ENCODE measurements at regions not wholly inside any gene's neighbourhood (a gene's known extent, or its start where the extent isn't known, plus 50 kb on each side); places are given as distances from the start of the nearest gene placed in this dataset.

- intact Hi-C loops (cut with micrococcal nuclease) (loop anchor here (1.0 to 5.0 kb wide), 4 partner anchors 100 to 872 kb away; no protein-coding TSS in a partner anchor), dilution Hi-C loops (cut with MboI; ENCODE audit: extremely low pct_ligation_motif_present, low sequenced_read_pairs) (no loop called here)
- Histone ChIP-seq H3K36me3 (ENCODE audit: control insufficient read depth in 2 of 2, extremely low read depth in 1 of 2, insufficient read depth in 2 of 2, low read length in 2 of 2) (no peaks in the 10 kb centered on the region), H3K9me1 (replicated peaks; ENCODE audit: control insufficient read depth, extremely low read depth, insufficient read depth, low read length) (no peaks in the 10 kb centered on the region), H3K9me3 (replicated peaks; ENCODE audit: control insufficient read depth, insufficient read depth, low read length) (no peaks in the 10 kb centered on the region), H4K20me1 (replicated peaks; ENCODE audit: control insufficient read depth, extremely low read depth, insufficient read depth, low read length) (no peaks in the 10 kb centered on the region), H3K27ac (ENCODE audit: insufficient read depth, low read depth, low read length) (no peak overlapping the region), H3K4me3 (replicated peaks in 1 of 3; ENCODE audit: insufficient read depth in 1 of 3, low read depth in 1 of 3, low read length in 3 of 3) (no peak overlapping the region), H3K4me1 (ENCODE audit: control insufficient read depth, extremely low read depth, insufficient read depth, low read length) (no peaks in the 10 kb centered on the region), H3K9ac (replicated peaks; ENCODE audit: extremely low read depth, insufficient read depth, low read length) (no peak overlapping the region), H3K27me3 (ENCODE audit: control insufficient read depth in 2 of 2, insufficient read depth in 2 of 2, low read length in 2 of 2) (peaks cover 1% of the 10 kb centered on the region in 2 experiments), H3K4me2 (ENCODE audit: insufficient read depth, low read length) (no peak overlapping the region), H2AFZ (ENCODE audit: low read depth, low read length) (peak overlapping the region; percentile 52), H3K79me2 (ENCODE audit: control insufficient read depth, insufficient read depth, low read length) (no peaks in the 10 kb centered on the region)
- TF ChIP-seq CTCF (IDR thresholded peaks at IDR 0.05; ENCODE audit: extremely low read depth in 1 of 2, insufficient read depth in 1 of 2, low read depth in 1 of 2, low read length in 2 of 2) (peak; percentile 69 to 76), POLR2A (IDR thresholded peaks at IDR 0.05; ENCODE audit: low read depth, low read length) (no peak)
- CTCF ChIA-PET = interaction anchor here (0.8 to 1.1 kb wide), 3 partner anchors 30 to 872 kb away, joined by 3 to 4 read pairs (median 3); no protein-coding TSS in a partner anchor
- BruUV-seq (replicated peaks) = no TSS peak
- peak; percentile 97 for FAIRE-seq
- peak; percentile 65 for DNase-seq (ENCODE audit: low read depth, low spot score)
- POLR2A ChIA-PET = no interaction called here
Measured at GRCh38 chr10:28432210-28432676, 100.7 kb upstream of the WAC start.

GRCh38 chr10:28434063-28434462 is 98.9 kb upstream of the WAC start:
- POLR2A ChIA-PET = no interaction called here
- Histone ChIP-seq H3K4me2 (ENCODE audit: insufficient read depth, low read length) (no peak overlapping the region), H2AFZ (ENCODE audit: low read depth, low read length) (no peak overlapping the region), H3K4me1 (ENCODE audit: control insufficient read depth, extremely low read depth, insufficient read depth, low read length) (no peaks in the 10 kb centered on the region), H3K27ac (ENCODE audit: insufficient read depth, low read depth, low read length) (no peak overlapping the region), H3K4me3 (replicated peaks in 1 of 3; ENCODE audit: insufficient read depth in 1 of 3, low read depth in 1 of 3, low read length in 3 of 3) (no peak overlapping the region), H3K79me2 (ENCODE audit: control insufficient read depth, insufficient read depth, low read length) (no peaks in the 10 kb centered on the region), H3K9me1 (replicated peaks; ENCODE audit: control insufficient read depth, extremely low read depth, insufficient read depth, low read length) (no peaks in the 10 kb centered on the region), H3K9ac (replicated peaks; ENCODE audit: extremely low read depth, insufficient read depth, low read length) (no peak overlapping the region), H3K9me3 (replicated peaks; ENCODE audit: control insufficient read depth, insufficient read depth, low read length) (no peaks in the 10 kb centered on the region), H3K27me3 (ENCODE audit: control insufficient read depth in 2 of 2, insufficient read depth in 2 of 2, low read length in 2 of 2) (no peaks in the 10 kb centered on the region), H4K20me1 (replicated peaks; ENCODE audit: control insufficient read depth, extremely low read depth, insufficient read depth, low read length) (no peaks in the 10 kb centered on the region), H3K36me3 (ENCODE audit: control insufficient read depth in 2 of 2, extremely low read depth in 1 of 2, insufficient read depth in 2 of 2, low read length in 2 of 2) (no peaks in the 10 kb centered on the region)
- TF ChIP-seq GATA2 (IDR thresholded peaks at IDR 0.05; ENCODE audit: insufficient read depth, insufficient read length, low read depth, low read length) (no peak), FOS (IDR thresholded peaks at IDR 0.05; ENCODE audit: borderline replicate concordance, insufficient read depth, low read length) (no peak), POLR2AphosphoS5 (IDR thresholded peaks at IDR 0.05; ENCODE audit: insufficient read depth, low read depth, low read length) (no peak), MAX (IDR thresholded peaks at IDR 0.05; ENCODE audit: insufficient read depth, insufficient read length) (no peak), JUN (IDR thresholded peaks at IDR 0.05; ENCODE audit: borderline replicate concordance, insufficient read depth, insufficient read length, low read depth) (no peak), MYC (IDR thresholded peaks at IDR 0.05; ENCODE audit: low read depth, low read length) (no peak), POLR2A (IDR thresholded peaks at IDR 0.05; ENCODE audit: low read depth, low read length) (no peak), CTCF (IDR thresholded peaks at IDR 0.05; ENCODE audit: extremely low read depth in 1 of 2, insufficient read depth in 1 of 2, low read depth in 1 of 2, low read length in 2 of 2) (no peak)
- CTCF ChIA-PET = no interaction called here
- BruUV-seq (replicated peaks) = no TSS peak
- DNase-seq (ENCODE audit: low read depth, low spot score) (no peak), FAIRE-seq (no peak)
- intact Hi-C loops (cut with micrococcal nuclease) = loop anchor here (5.0 kb wide), 2 partner anchors 153 to 193 kb away; no protein-coding TSS in a partner anchor
- dilution Hi-C loops (cut with MboI; ENCODE audit: extremely low pct_ligation_motif_present, low sequenced_read_pairs) = no loop called here
